Caco-2 (cell line): ENCODE measurements at regions not wholly inside any gene's neighbourhood (a gene's known extent, or its start where the extent isn't known, plus 50 kb on each side); places are given as distances from the start of the nearest gene placed in this dataset.

Experiments used
- BruUV-seq: library from RNA; stranded (reverse); fragments of 400-500 nt; replicated peaks from 2 replicates; lab custom pipeline; 2021; lab: Mats Ljungman, UMichigan
- CTCF ChIA-PET: fragments of 300-600 bp; sonication (Branson Sonifier 250); formaldehyde crosslinking; loops from one replicate; lab custom pipeline; 2022; ENCODE audit warnings: antibody characterized with exemption; lab: Charles Lee
- POLR2A ChIA-PET: fragments of 300-600 bp; sonication (Branson Sonifier 250); formaldehyde crosslinking; loops from one replicate; lab custom pipeline; 2022; ENCODE audit warnings: antibody characterized with exemption; lab: Charles Lee
- DNase-seq, 2 experiments: peaks; one replicate each; pipeline versions ENCODE4 v3.0.0 to v3.0.0-alpha.2; 2020 to 2022
- H3K27me3 ChIP-seq: replicated peaks from 2 replicates; pipeline ENCODE4 v1.6.0; 2011; ENCODE audit warnings: low read length; ENCODE audit not compliant: control insufficient read depth, insufficient read depth
- H3K36me3 ChIP-seq: 2 replicates; pipeline ENCODE4 v1.5.1; 2011; ENCODE audit warnings: low read length; ENCODE audit not compliant: control insufficient read depth, insufficient read depth
- H3K4me1 ChIP-seq: fragments of 250-450 bp; sonication (Bioruptor Pico); 2 replicates; pipeline ENCODE4 v1.5.1; 2020; ENCODE audit warnings: mild to moderate bottlenecking
- H3K4me3 ChIP-seq: 2 replicates; pipeline ENCODE4 v1.5.1; 2011; ENCODE audit warnings: low read depth, mild to moderate bottlenecking, control low read depth, low read length
- H3K9me3 ChIP-seq: fragments of 250-450 bp; sonication (Bioruptor Pico); 2 replicates; pipeline ENCODE4 v1.5.1; 2020; ENCODE audit warnings: mild to moderate bottlenecking, moderate library complexity
- H3K27ac Mint-ChIP-seq: one replicate; pipeline ENCODE4 v1.8.0; 2022; ENCODE audit warnings: mixed read lengths; ENCODE audit not compliant: unreplicated experiment
- H3K27me3 Mint-ChIP-seq: one replicate; pipeline ENCODE4 v1.8.0; 2022; ENCODE audit warnings: mixed read lengths; ENCODE audit not compliant: insufficient read depth, unreplicated experiment
- H3K36me3 Mint-ChIP-seq: one replicate; pipeline ENCODE4 v1.8.0; 2022; ENCODE audit warnings: mild to moderate bottlenecking, mixed read lengths; ENCODE audit not compliant: insufficient read depth, unreplicated experiment
- H3K4me1 Mint-ChIP-seq: one replicate; pipeline ENCODE4 v1.8.0; 2022; ENCODE audit warnings: low read depth, mixed read lengths; ENCODE audit not compliant: unreplicated experiment
- H3K4me3 Mint-ChIP-seq: one replicate; pipeline ENCODE4 v1.8.0; 2022; ENCODE audit warnings: mild to moderate bottlenecking, moderate library complexity, mixed read lengths; ENCODE audit not compliant: unreplicated experiment
- H3K9me3 Mint-ChIP-seq: one replicate; pipeline ENCODE4 v1.8.0; 2022; ENCODE audit warnings: mixed read lengths; ENCODE audit not compliant: unreplicated experiment
- intact Hi-C: fragments of 100-400 bp; cut with micrococcal nuclease; formaldehyde crosslinking; loops from one replicate; pipeline ENCODE4 v1.10.0; 2022; ENCODE audit not compliant: unreplicated experiment
- TF ChIP-seq, protein P1 (sequence below), 2 experiments: fragments of 200-600 bp in 1 of 2; IDR thresholded peaks; 1 replicate in 1 of 2; 2 replicates in 1 of 2; pipeline versions ENCODE4 v1.5.1 to v1.8.0; 2011 to 2022; ENCODE audit warnings: antibody characterized with exemption in 1 of 2, control low read depth in 1 of 2, inconsistent platforms in 1 of 2, low read depth in 1 of 2, low read length in 1 of 2, mild to moderate bottlenecking in 1 of 2, moderate library complexity in 1 of 2; ENCODE audit not compliant: insufficient read depth in 1 of 2, severe bottlenecking in 1 of 2, unreplicated experiment in 1 of 2

DNA sequence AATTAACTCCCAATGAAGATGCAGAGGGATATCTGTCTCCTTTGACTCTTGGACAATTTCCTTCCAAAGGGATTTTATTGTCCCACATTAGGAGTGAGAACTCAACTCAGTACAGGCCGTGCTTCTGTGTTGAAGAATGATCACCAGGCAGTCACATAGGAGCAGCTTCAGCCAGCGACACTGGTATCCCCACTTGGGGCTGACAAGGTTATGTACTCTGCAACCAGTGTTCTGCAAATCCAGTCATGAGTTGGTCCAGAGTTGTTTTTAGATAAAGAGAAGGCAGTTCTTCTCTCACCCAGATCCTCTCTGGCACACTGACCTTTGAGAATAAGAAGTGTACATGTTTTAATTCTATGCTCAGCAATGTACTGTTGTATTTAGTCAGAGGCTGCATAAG, 415.8 kb downstream of the SETD4 start:
- no TSS peak for BruUV-seq
- Mint-ChIP-seq H3K27ac (no peak overlapping the region), H3K9me3 (no peaks in the 10 kb centered on the region), H3K4me3 (no peak overlapping the region), H3K36me3 (no peaks in the 10 kb centered on the region), H3K4me1 (no peaks in the 10 kb centered on the region), H3K27me3 (peaks cover 11% of the 10 kb centered on the region)
- intact Hi-C loops, result no loop called here
- POLR2A ChIA-PET, result no interaction called here
- no peaks in the 10 kb centered on the region for H3K36me3 ChIP-seq
- no peak for DNase-seq
- 0 out of 2 replicates have a peak, but pooled peaks cover 3% of the 10 kb centered on the region for H3K9me3 ChIP-seq
- H3K27me3 ChIP-seq, result no peaks in the 10 kb centered on the region; the same call in 1 of the 2 replicates
- CTCF ChIA-PET, result no interaction called here
- H3K4me1 ChIP-seq, result no peaks in the 10 kb centered on the region
- TF ChIP-seq, protein P1, sequence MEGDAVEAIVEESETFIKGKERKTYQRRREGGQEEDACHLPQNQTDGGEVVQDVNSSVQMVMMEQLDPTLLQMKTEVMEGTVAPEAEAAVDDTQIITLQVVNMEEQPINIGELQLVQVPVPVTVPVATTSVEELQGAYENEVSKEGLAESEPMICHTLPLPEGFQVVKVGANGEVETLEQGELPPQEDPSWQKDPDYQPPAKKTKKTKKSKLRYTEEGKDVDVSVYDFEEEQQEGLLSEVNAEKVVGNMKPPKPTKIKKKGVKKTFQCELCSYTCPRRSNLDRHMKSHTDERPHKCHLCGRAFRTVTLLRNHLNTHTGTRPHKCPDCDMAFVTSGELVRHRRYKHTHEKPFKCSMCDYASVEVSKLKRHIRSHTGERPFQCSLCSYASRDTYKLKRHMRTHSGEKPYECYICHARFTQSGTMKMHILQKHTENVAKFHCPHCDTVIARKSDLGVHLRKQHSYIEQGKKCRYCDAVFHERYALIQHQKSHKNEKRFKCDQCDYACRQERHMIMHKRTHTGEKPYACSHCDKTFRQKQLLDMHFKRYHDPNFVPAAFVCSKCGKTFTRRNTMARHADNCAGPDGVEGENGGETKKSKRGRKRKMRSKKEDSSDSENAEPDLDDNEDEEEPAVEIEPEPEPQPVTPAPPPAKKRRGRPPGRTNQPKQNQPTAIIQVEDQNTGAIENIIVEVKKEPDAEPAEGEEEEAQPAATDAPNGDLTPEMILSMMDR (IDR thresholded peaks at IDR 0.05; ENCODE audit: insufficient read depth in 1 of 2, low read depth in 1 of 2, low read length in 1 of 2, severe bottlenecking in 1 of 2, unreplicated experiment in 1 of 2), result no peak
- no peak overlapping the region for H3K4me3 ChIP-seq

DNA sequence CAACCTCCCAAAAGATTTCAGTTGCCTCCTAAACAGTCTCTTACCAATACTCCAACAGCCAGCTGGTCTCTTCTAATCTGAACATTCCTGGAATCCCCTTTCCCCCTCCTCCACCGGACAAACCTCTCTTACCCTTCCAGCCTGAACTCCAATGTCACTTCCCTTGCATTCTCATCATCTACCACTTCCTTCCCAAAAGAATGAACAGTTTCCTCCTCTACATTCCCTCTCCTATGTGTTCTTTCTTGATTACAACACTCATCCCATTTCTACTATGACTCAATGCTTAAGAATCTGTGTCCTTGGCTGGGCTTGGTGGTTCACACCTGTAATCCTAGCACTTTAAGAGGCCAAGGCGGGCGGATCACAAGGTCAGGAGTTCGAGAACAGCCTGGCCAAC, 417.1 kb downstream of the SETD4 start:
- intact Hi-C loops, result no loop called here
- Histone ChIP-seq H3K4me3 (no peak overlapping the region), H3K4me1 (no peaks in the 10 kb centered on the region), H3K36me3 (no peaks in the 10 kb centered on the region), H3K9me3 (0 out of 2 replicates have a peak, but pooled peaks cover 6% of the 10 kb centered on the region), H3K27me3 (no peaks in the 10 kb centered on the region)
- ChIA-PET CTCF (no interaction called here), POLR2A (no interaction called here)
- Mint-ChIP-seq H3K9me3 (no peaks in the 10 kb centered on the region), H3K4me1 (no peaks in the 10 kb centered on the region), H3K4me3 (no peak overlapping the region), H3K27ac (no peak overlapping the region), H3K36me3 (no peaks in the 10 kb centered on the region), H3K27me3 (peaks cover 8% of the 10 kb centered on the region)
- BruUV-seq, result no TSS peak
- TF ChIP-seq, protein P1 (IDR thresholded peaks at IDR 0.05; ENCODE audit: insufficient read depth in 1 of 2, low read depth in 1 of 2, low read length in 1 of 2, severe bottlenecking in 1 of 2, unreplicated experiment in 1 of 2), result no peak
- no peak for DNase-seq

DNA sequence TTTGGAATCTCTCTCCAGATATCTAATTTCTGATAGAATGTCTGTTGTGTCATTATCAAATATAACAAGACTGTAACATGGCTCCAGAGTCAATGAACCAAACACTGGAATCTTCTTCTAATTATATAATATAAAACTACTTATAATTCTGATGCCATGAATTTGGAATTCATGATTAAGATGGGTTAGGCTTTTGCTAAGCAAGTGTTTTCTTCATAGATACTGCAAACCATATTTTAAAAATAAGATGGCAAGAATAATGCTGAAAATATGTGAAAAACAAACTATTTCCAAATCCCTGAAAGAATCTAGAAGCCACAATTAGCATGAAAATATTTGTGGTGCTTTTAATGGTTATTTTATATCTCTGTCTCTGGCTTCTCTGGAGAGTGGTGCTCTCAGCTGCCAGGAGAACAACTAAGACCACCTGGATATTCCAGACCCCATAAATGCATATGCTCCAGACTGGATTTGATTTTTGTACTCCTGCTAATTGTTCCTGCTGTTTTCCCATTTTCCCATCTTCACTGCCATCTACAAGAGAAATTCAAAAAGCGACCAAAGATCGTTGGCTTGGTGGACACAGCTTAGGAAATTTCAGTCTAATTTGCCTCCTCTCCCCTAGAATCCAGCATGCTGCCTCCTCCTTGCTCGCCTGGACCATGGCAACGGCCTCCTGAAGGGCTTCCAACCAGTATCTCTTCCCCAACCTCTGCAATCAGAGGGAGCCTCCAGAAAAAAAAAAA, 418.9 kb downstream of the SETD4 start:
- DNase-seq, result no peak

More for the DNA sequence above, 418.9 kb downstream of the SETD4 start:
- Histone ChIP-seq H3K27me3 (no peaks in the 10 kb centered on the region), H3K4me1 (no peaks in the 10 kb centered on the region), H3K9me3 (0 out of 2 replicates have a peak, but pooled peaks cover 6% of the 10 kb centered on the region), H3K4me3 (no peak overlapping the region), H3K36me3 (no peaks in the 10 kb centered on the region)
- BruUV-seq, result no TSS peak
- Mint-ChIP-seq H3K36me3 (no peaks in the 10 kb centered on the region), H3K4me3 (no peak overlapping the region), H3K27me3 (peaks cover 10% of the 10 kb centered on the region), H3K27ac (no peak overlapping the region), H3K4me1 (no peaks in the 10 kb centered on the region), H3K9me3 (no peaks in the 10 kb centered on the region)
- ChIA-PET CTCF (no interaction called here), POLR2A (no interaction called here)
- intact Hi-C loops, result no loop called here
- TF ChIP-seq, protein P1 (IDR thresholded peaks at IDR 0.05; ENCODE audit: insufficient read depth in 1 of 2, low read depth in 1 of 2, low read length in 1 of 2, severe bottlenecking in 1 of 2, unreplicated experiment in 1 of 2), result no peak
